ENCODE measurements at regions not wholly inside any gene's neighbourhood (a gene's known extent, or its start where the extent isn't known, plus 50 kb on each side); places are given as distances from the start of the nearest gene placed in this dataset.

DNA sequence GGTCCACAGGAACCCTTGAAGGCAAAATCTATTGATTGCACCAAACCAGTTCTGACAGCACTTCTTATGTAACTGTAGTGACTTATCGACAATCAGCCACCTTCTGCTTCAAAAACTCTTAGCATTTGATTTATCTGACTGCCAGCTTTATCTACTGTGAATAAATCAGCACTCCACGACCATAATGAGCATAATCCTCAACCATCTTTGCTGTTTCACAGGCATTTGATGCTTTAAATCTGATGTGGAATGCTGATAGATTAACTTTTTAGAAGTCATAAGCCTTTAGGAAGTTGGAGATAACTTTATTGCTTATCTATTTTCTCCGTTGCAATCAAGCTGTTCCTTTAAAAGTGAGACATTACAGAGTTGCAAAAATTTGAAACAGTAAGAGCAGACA is 101.5 kb upstream of the PTCHD4 start:
- 67% methylated on average over 3 of the region's 3 CpGs for WGBS, 2 donors
- no peak for TF ChIP-seq POLR2A (IDR thresholded peaks at IDR 0.05)
- TF ChIP-seq, protein P1, sequence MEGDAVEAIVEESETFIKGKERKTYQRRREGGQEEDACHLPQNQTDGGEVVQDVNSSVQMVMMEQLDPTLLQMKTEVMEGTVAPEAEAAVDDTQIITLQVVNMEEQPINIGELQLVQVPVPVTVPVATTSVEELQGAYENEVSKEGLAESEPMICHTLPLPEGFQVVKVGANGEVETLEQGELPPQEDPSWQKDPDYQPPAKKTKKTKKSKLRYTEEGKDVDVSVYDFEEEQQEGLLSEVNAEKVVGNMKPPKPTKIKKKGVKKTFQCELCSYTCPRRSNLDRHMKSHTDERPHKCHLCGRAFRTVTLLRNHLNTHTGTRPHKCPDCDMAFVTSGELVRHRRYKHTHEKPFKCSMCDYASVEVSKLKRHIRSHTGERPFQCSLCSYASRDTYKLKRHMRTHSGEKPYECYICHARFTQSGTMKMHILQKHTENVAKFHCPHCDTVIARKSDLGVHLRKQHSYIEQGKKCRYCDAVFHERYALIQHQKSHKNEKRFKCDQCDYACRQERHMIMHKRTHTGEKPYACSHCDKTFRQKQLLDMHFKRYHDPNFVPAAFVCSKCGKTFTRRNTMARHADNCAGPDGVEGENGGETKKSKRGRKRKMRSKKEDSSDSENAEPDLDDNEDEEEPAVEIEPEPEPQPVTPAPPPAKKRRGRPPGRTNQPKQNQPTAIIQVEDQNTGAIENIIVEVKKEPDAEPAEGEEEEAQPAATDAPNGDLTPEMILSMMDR (IDR thresholded peaks at IDR 0.05): no peak
- intact Hi-C loops (cut with DNase I): no loop called here
- Histone ChIP-seq H3K27me3 (no peaks in the 10 kb centered on the region), H3K4me3 (replicated peaks in 1 of 3) (no peak overlapping the region), H3K4me1 (no peaks in the 10 kb centered on the region), H3K27ac (no peak overlapping the region), H3K9me3 (no peaks in the 10 kb centered on the region), H3K36me3 (no peaks in the 10 kb centered on the region)
- no peak for DNase-seq

DNA sequence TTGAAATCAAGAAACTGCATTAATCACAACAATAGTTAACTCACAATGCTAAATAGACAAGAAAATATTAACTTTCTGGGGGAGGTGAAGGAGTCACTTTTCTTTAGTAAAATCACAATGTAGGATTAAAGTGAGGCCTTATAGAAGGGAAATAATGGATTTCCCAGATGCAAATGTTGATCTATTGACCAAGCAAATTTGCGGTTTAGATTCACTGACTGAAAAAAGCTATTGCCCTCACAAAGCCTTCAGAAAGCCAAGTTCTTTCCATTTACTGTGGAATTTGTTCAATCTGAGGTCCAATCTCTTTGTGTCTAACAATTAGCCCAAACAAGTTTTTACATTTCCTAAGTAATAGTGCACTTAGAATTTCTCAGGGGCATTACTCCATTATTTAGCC is 95.1 kb upstream of the PTCHD4 start:
- WGBS, 2 donors: 66 to 85% methylated on average over 1 of the region's 1 CpG
- DNase-seq: no peak

DNA sequence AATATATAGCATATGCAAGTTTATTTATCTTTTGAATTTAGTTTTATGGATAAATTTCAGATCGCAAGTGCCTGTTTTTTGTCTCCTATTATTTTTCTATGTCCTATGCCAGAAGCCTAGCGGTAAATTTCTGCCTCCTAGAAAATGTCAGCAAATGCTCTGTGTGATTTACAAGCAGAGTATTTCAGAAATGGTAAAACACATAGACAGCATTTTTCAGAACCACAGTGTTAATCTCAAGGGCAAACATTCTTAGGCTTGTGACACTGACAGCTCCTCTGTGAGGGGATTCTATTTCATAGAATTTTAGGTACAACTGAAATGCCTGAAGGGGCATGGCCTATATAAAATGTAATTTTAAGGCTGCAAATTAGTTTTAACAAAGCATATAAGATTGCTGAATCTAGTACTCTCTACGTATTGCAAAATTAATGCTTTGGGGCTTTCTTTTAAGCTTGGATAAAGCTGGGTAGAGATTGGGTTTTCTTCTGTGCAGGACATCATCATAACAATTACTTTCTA is 89.9 kb upstream of the PTCHD4 start:
- no peak for DNase-seq
- Histone ChIP-seq H3K27ac (no peak overlapping the region), H3K4me3 (replicated peaks in 1 of 3) (no peak overlapping the region), H3K4me1 (no peaks in the 10 kb centered on the region), H3K27me3 (no peaks in the 10 kb centered on the region), H3K9me3 (no peaks in the 10 kb centered on the region), H3K36me3 (no peaks in the 10 kb centered on the region)
- 83% methylated on average over 3 of the region's 3 CpGs for WGBS, 2 donors
- TF ChIP-seq POLR2A (IDR thresholded peaks at IDR 0.05): no peak
- TF ChIP-seq, protein P1 (IDR thresholded peaks at IDR 0.05): no peak
- intact Hi-C loops (cut with DNase I): no loop called here

More for the DNA sequence above, 95.1 kb upstream of the PTCHD4 start:
- Histone ChIP-seq H3K4me3 (replicated peaks in 1 of 3) (no peak overlapping the region), H3K27me3 (no peaks in the 10 kb centered on the region), H3K4me1 (no peaks in the 10 kb centered on the region), H3K27ac (no peak overlapping the region), H3K9me3 (no peaks in the 10 kb centered on the region), H3K36me3 (no peaks in the 10 kb centered on the region)
- TF ChIP-seq, protein P1 (IDR thresholded peaks at IDR 0.05): no peak
- TF ChIP-seq POLR2A (IDR thresholded peaks at IDR 0.05): no peak
- intact Hi-C loops (cut with DNase I): no loop called here

DNA sequence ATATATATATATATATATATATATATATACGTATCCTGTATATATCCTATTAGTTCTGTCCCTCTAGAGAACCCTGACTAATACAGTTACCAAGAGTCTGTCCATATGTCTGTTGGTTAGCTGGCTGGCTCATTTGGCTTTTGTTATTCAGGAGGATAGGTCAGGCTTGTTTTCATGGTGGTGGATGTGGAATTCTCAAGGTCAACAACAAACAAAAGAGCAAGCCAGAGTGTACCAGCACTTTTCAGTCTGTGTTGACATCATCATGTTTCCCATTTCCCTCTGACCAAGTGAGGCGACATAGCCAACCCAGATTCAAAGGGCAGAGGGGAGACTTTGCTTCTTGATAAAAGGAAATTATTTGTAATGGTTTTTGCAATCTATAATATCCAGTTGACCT is 88.5 kb upstream of the PTCHD4 start:
- Histone ChIP-seq H3K27me3 (no peaks in the 10 kb centered on the region), H3K9me3 (no peaks in the 10 kb centered on the region), H3K36me3 (no peaks in the 10 kb centered on the region), H3K4me1 (no peaks in the 10 kb centered on the region), H3K4me3 (replicated peaks in 1 of 3) (no peak overlapping the region), H3K27ac (no peak overlapping the region)
- DNase-seq: no peak
- WGBS, 2 donors: 88 to 91% methylated on average over 2 of the region's 2 CpGs
- no peak for TF ChIP-seq POLR2A (IDR thresholded peaks at IDR 0.05)
- TF ChIP-seq, protein P1 (IDR thresholded peaks at IDR 0.05): no peak
- intact Hi-C loops (cut with DNase I): no loop called here

DNA sequence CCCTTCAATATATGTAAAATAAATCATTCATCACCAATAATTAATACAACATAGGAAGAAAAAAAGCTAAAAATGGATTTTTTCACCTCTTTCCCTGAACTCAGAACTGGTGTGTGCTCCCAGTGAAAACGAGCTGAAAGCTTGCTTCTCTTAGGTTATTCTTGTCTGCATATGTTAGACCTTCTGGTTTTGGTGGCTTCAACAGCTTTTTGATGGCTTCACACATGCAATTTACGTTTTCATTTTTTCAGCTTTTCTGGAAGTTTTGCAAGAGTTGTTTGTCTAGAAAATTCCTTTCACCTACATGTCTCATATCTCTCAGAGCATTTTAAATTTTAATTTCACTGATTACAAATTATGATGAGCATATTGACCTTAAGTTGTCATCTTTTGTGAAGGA is 86.9 kb upstream of the PTCHD4 start:
- intact Hi-C loops (cut with DNase I): no loop called here
- Histone ChIP-seq H3K27me3 (no peaks in the 10 kb centered on the region), H3K36me3 (no peaks in the 10 kb centered on the region), H3K4me1 (no peaks in the 10 kb centered on the region), H3K4me3 (replicated peaks in 1 of 3) (no peak overlapping the region), H3K9me3 (no peaks in the 10 kb centered on the region), H3K27ac (no peak overlapping the region)
- TF ChIP-seq, protein P1 (IDR thresholded peaks at IDR 0.05): no peak
- TF ChIP-seq POLR2A (IDR thresholded peaks at IDR 0.05): no peak
- no peak for DNase-seq
- whole genome bisulfite sequencing, 2 donors: 84 to 89% methylated on average over 2 of the region's 2 CpGs
